GM12801 (cell line): ENCODE measurements at regions not wholly inside any gene's neighbourhood (a gene's known extent, or its start where the extent isn't known, plus 50 kb on each side); places are given as distances from the start of the nearest gene placed in this dataset.

Experiments
- CTCF ChIP-seq: IDR thresholded peaks from one replicate; pipeline ENCODE4 v1.5.1; 2011; ENCODE audit warnings: control low read depth; ENCODE audit not compliant: insufficient read length; ENCODE audit errors: extremely low read depth

- TF ChIP-seq CTCF: no peak
These were observed 399.7 kb downstream of the REEP3 start for GRCh38 chr10:63920926-63921325.

- no peak for TF ChIP-seq CTCF
These were observed 400.8 kb downstream of the REEP3 start for GRCh38 chr10:63921908-63922467.

- TF ChIP-seq CTCF: no peak
These were observed 401.5 kb downstream of the REEP3 start for GRCh38 chr10:63922468-63923284.

DNA sequence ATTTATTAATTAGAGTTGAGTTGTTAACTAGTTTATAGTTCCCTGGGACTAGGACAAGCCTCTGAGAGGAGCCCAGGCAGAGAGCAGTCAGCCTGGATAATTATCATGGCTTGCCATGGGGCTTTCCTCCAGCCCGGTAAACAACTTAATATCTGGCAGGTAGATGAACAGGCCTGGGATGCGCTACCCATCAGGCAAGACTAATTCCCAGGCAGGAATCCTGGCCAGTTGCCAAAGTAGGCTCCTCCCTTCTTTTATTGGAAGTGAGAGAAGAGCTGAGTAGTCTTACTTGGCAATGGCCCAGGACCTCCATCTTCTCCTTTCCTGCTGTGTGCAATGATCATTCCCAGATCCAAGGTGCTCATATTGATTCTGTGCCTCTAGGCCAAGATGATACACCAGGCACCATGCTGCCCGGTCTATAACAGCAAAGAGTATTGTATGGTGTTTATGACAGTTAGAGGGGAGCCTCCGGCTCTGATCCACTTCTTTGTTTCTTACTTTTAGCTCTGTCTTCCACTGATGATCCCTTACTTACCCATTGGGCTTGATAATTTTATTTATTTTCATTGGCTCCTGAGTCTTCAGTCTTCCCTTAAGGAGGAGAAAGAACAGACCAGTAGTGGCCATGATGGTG is 408.7 kb downstream of the REEP3 start:
- TF ChIP-seq CTCF: no peak

DNA sequence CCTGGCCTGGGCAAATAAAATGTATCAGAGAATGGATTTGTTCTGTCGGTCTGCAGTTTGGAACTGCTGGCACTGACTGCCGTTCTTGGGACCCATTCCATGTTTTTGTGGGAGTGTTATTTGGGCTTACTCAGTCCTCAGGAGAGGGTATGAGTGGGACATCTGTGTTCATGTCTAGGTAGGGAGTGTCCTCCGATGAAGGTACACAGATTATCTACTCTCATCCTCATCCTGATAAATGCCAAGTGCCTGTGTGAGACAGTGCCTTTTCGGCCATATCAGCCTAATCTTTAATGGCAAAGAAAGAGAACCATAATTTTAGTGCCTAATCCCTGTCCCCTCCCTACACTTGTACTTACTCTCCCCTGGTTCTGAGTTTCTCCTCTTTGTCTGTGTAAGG is 409.4 kb downstream of the REEP3 start:
- no peak for TF ChIP-seq CTCF

- TF ChIP-seq CTCF: no peak
These were observed 414.5 kb downstream of the REEP3 start for GRCh38 chr10:63935705-63936104.

DNA sequence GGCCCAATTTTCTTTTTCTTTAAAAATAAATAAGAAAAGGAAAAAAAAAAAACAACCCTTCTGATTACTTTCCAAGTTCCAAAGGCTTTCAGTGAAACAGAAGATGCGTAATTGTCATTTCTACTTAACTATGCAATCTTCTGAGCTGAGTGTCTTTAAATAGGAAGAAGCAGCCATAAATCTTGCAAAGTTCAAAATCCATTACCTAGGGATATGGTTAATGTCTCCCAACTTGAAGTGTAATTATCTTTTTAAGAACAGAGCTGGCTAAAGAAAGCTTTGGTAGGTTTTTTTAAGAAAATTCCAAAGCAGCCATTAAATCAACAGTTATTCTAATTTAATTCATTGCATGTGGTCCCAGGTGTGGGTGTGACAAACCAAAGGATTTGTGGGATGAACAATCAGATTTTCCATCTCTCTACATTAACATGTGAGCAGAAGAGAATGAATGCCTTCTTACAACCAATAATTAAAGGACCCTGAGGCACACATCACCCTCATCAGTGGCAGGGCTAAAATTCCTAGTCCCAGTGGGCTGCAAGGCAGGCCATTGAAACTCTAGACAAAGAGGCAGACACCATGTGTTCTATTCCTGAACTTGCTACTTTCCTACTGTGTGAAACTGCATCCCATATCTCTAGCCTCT is 419.2 kb downstream of the REEP3 start:
- TF ChIP-seq CTCF: no peak
